ENCODE measurements at regions not wholly inside any gene's neighbourhood (a gene's known extent, or its start where the extent isn't known, plus 50 kb on each side); places are given as distances from the start of the nearest gene placed in this dataset.

DNA sequence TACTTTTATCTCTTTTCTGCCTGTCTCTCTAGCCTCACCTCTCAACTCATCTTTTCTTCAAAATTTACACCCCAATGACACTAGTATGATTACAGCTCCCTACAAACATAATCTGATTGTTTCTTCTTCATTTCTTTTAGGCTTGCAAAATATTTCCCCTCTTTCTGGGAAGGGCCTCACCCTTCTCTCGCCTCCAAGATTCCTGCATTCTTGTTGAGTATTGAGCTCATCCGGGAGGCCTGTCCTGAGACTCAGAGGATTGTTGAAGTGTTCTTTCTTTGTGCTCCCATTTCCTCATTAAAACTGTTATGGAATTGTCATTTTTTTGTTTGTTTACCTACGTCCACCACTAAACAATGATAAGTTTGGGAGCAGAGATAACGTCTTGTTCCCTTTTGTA, 99.1 kb upstream of the CHRM3 start:
- Histone ChIP-seq H3K4me2 (ENCODE audit: low read length) (no peak overlapping the region), H3K36me3 (ENCODE audit: insufficient read depth, low read length) (no peaks in the 10 kb centered on the region), H3K27ac (ENCODE audit: low read depth, low read length) (no peak overlapping the region), H4K20me1 (ENCODE audit: insufficient read depth, low read length) (no peaks in the 10 kb centered on the region), H2AFZ (ENCODE audit: low read depth, low read length) (no peak overlapping the region), H3K4me1 (ENCODE audit: insufficient read depth, low read length) (no peaks in the 10 kb centered on the region), H3K79me2 (ENCODE audit: insufficient read depth, low read length) (no peaks in the 10 kb centered on the region), H3K27me3 (ENCODE audit: insufficient read depth, low read length) (no peaks in the 10 kb centered on the region), H3K4me3 (ENCODE audit: insufficient read depth, low read depth, low read length) (no peak overlapping the region), H3K9ac (ENCODE audit: low read length) (no peak overlapping the region), H3K9me3 (ENCODE audit: insufficient read depth, low read depth, low read length) (no peaks in the 10 kb centered on the region)
- Mint-ChIP-seq H3K27ac (ENCODE audit: unreplicated experiment) (no peak overlapping the region), H3K36me3 (ENCODE audit: low read depth, unreplicated experiment) (no peaks in the 10 kb centered on the region), H3K27me3 (ENCODE audit: low read depth, unreplicated experiment) (no peaks in the 10 kb centered on the region), H3K4me3 (ENCODE audit: unreplicated experiment) (no peak overlapping the region), H3K4me1 (ENCODE audit: low read depth, unreplicated experiment) (no peaks in the 10 kb centered on the region), H3K9me3 (ENCODE audit: unreplicated experiment) (peaks cover 4% of the 10 kb centered on the region)
- TF ChIP-seq EZH2 (IDR thresholded peaks at IDR 0.05; ENCODE audit: insufficient read depth, low read length) = no peak
- TF ChIP-seq, protein P1, sequence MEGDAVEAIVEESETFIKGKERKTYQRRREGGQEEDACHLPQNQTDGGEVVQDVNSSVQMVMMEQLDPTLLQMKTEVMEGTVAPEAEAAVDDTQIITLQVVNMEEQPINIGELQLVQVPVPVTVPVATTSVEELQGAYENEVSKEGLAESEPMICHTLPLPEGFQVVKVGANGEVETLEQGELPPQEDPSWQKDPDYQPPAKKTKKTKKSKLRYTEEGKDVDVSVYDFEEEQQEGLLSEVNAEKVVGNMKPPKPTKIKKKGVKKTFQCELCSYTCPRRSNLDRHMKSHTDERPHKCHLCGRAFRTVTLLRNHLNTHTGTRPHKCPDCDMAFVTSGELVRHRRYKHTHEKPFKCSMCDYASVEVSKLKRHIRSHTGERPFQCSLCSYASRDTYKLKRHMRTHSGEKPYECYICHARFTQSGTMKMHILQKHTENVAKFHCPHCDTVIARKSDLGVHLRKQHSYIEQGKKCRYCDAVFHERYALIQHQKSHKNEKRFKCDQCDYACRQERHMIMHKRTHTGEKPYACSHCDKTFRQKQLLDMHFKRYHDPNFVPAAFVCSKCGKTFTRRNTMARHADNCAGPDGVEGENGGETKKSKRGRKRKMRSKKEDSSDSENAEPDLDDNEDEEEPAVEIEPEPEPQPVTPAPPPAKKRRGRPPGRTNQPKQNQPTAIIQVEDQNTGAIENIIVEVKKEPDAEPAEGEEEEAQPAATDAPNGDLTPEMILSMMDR (IDR thresholded peaks at IDR 0.05; ENCODE audit: insufficient read depth, low read depth, low read length) = no peak
- no peak for DNase-seq (ENCODE audit: low read depth)
- no peak for FAIRE-seq

DNA sequence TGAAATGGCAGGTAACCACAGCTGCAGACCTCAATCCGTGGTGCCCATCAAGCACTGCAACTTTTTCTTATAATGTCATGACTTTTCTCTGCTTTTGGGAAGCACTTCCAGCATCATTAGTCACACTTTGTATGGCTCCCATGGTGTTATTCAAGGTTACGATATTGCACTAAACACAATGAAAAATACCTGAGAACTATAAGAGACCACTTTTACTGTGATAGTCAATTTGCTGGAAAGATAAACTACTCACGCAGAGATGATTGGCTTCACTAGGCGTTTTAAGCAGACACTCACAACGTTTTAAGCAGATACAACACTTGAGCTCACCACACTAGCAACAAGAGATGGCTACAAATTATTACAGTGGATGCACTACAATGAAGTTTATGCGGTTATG, 103.2 kb upstream of the CHRM3 start:
- FAIRE-seq = no peak
- Histone ChIP-seq H3K79me2 (ENCODE audit: insufficient read depth, low read length) (no peaks in the 10 kb centered on the region), H3K27ac (ENCODE audit: low read depth, low read length) (no peak overlapping the region), H3K4me3 (ENCODE audit: insufficient read depth, low read depth, low read length) (no peak overlapping the region), H3K27me3 (ENCODE audit: insufficient read depth, low read length) (no peaks in the 10 kb centered on the region), H3K4me1 (ENCODE audit: insufficient read depth, low read length) (no peaks in the 10 kb centered on the region), H4K20me1 (ENCODE audit: insufficient read depth, low read length) (no peaks in the 10 kb centered on the region), H2AFZ (ENCODE audit: low read depth, low read length) (no peak overlapping the region), H3K36me3 (ENCODE audit: insufficient read depth, low read length) (no peaks in the 10 kb centered on the region), H3K9ac (ENCODE audit: low read length) (no peak overlapping the region), H3K9me3 (ENCODE audit: insufficient read depth, low read depth, low read length) (no peaks in the 10 kb centered on the region), H3K4me2 (ENCODE audit: low read length) (no peak overlapping the region)
- H3K36me3 Mint-ChIP-seq (ENCODE audit: low read depth, unreplicated experiment) = no peaks in the 10 kb centered on the region
- H3K4me1 Mint-ChIP-seq (ENCODE audit: low read depth, unreplicated experiment) = no peaks in the 10 kb centered on the region
- H3K27ac Mint-ChIP-seq (ENCODE audit: unreplicated experiment) = no peak overlapping the region
- TF ChIP-seq, protein P1 (IDR thresholded peaks at IDR 0.05; ENCODE audit: insufficient read depth, low read depth, low read length) = no peak
- TF ChIP-seq EZH2 (IDR thresholded peaks at IDR 0.05; ENCODE audit: insufficient read depth, low read length) = no peak
- no peak for DNase-seq (ENCODE audit: low read depth)
- H3K27me3 Mint-ChIP-seq (ENCODE audit: low read depth, unreplicated experiment) = no peaks in the 10 kb centered on the region
- H3K9me3 Mint-ChIP-seq (ENCODE audit: unreplicated experiment) = peaks cover 4% of the 10 kb centered on the region
- H3K4me3 Mint-ChIP-seq (ENCODE audit: unreplicated experiment) = no peak overlapping the region

DNA sequence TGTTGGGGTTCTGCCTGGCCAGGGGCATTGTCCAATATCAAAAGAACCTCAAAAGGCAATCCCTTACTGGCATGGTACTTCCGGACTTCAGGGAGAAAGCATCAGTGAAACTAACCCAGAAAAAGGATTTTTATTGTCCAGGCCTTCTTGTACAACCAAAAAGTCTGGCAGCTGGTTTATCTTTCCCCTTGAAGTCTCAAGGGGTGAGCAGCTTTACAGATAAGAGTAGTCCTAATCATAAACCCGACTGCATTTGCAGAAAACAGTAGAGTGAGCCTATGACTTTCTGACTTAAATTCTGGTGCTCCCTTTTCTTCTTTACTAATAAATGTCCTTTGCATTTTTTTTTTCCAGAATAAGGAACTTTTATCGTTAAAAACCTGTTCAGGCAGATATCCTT, 104.0 kb upstream of the CHRM3 start:
- H3K9me3 Mint-ChIP-seq (ENCODE audit: unreplicated experiment) = peaks cover 4% of the 10 kb centered on the region
- Histone ChIP-seq H3K27ac (ENCODE audit: low read depth, low read length) (no peak overlapping the region), H3K4me3 (ENCODE audit: insufficient read depth, low read depth, low read length) (no peak overlapping the region), H2AFZ (ENCODE audit: low read depth, low read length) (no peak overlapping the region), H3K79me2 (ENCODE audit: insufficient read depth, low read length) (no peaks in the 10 kb centered on the region), H3K9ac (ENCODE audit: low read length) (no peak overlapping the region), H3K36me3 (ENCODE audit: insufficient read depth, low read length) (no peaks in the 10 kb centered on the region), H3K4me2 (ENCODE audit: low read length) (no peak overlapping the region), H3K4me1 (ENCODE audit: insufficient read depth, low read length) (no peaks in the 10 kb centered on the region), H3K27me3 (ENCODE audit: insufficient read depth, low read length) (no peaks in the 10 kb centered on the region), H4K20me1 (ENCODE audit: insufficient read depth, low read length) (no peaks in the 10 kb centered on the region), H3K9me3 (ENCODE audit: insufficient read depth, low read depth, low read length) (no peaks in the 10 kb centered on the region)
- FAIRE-seq = no peak
- TF ChIP-seq, protein P1 (IDR thresholded peaks at IDR 0.05; ENCODE audit: insufficient read depth, low read depth, low read length) = no peak
- no peak for TF ChIP-seq EZH2 (IDR thresholded peaks at IDR 0.05; ENCODE audit: insufficient read depth, low read length)
- H3K4me3 Mint-ChIP-seq (ENCODE audit: unreplicated experiment) = no peak overlapping the region
- H3K4me1 Mint-ChIP-seq (ENCODE audit: low read depth, unreplicated experiment) = no peaks in the 10 kb centered on the region
- H3K36me3 Mint-ChIP-seq (ENCODE audit: low read depth, unreplicated experiment) = no peaks in the 10 kb centered on the region
- H3K27me3 Mint-ChIP-seq (ENCODE audit: low read depth, unreplicated experiment) = no peaks in the 10 kb centered on the region
- no peak overlapping the region for H3K27ac Mint-ChIP-seq (ENCODE audit: unreplicated experiment)
- no peak for DNase-seq (ENCODE audit: low read depth)

Data from astrocyte (in vitro differentiated cells and primary cell).